ENCODE measurements at regions not wholly inside any gene's neighbourhood (a gene's known extent, or its start where the extent isn't known, plus 50 kb on each side); places are given as distances from the start of the nearest gene placed in this dataset.
"Not testable (repeated sequence)": the region's sequence is repeated elsewhere in the genome, so short reads cannot be mapped to it uniquely, and the experiment has no call there.

- H3K4me1 ChIP-seq (ENCODE audit: control insufficient read depth in 1 of 2, insufficient read depth in 1 of 2, low read depth in 1 of 2, low read length in 1 of 2), result no peaks in the 10 kb centered on the region
- H3K4me3 ChIP-seq (ENCODE audit: low read depth in 1 of 2, low read length in 1 of 2), result no peak overlapping the region
- H3K9me3 ChIP-seq, result no peaks in the 10 kb centered on the region
- H3K27me3 ChIP-seq, result no peaks in the 10 kb centered on the region
- H3K36me3 ChIP-seq, result no peaks in the 10 kb centered on the region
- H3K27ac ChIP-seq, result no peak overlapping the region
- no peak for TF ChIP-seq CTCF (IDR thresholded peaks at IDR 0.05)
Measured at GRCh38 chr14:57150449-57150848, 118.3 kb downstream of the EXOC5 start.

DNA sequence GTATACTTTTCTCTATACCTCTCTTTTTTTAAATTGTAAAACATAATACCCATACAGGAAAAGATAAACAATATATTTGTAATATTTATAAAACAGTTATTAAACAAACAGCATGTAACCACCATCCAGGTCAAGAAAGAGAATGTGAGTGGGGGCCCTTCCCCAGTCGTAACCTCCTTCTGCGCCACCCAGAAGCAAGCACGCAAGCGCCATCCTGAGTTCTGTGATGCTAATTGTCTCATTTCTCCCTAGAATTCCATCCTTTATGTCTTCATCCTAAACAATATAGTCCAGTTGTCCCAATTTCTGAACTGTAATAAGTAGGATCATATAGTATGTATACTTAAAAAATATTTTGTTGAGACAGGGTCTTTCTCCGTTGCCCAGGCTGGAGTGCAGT lies 129.5 kb downstream of the EXOC5 start:
- Histone ChIP-seq H3K27me3 (no peaks in the 10 kb centered on the region), H3K4me1 (ENCODE audit: control insufficient read depth in 1 of 2, insufficient read depth in 1 of 2, low read depth in 1 of 2, low read length in 1 of 2) (no peaks in the 10 kb centered on the region), H3K36me3 (no peaks in the 10 kb centered on the region), H3K27ac (no peak overlapping the region), H3K4me3 (ENCODE audit: low read depth in 1 of 2, low read length in 1 of 2) (no peak overlapping the region), H3K9me3 (no peaks in the 10 kb centered on the region)
- no peak for TF ChIP-seq CTCF (IDR thresholded peaks at IDR 0.05)

- TF ChIP-seq CTCF (IDR thresholded peaks at IDR 0.05), result no peak
- no peaks in the 10 kb centered on the region for H3K27me3 ChIP-seq
Measured at GRCh38 chr14:57136669-57137328, 131.9 kb downstream of the EXOC5 start.

GRCh38 chr14:57127809-57128208 lies 140.9 kb downstream of the EXOC5 start:
- H3K4me3 ChIP-seq (ENCODE audit: low read depth in 1 of 2, low read length in 1 of 2), result not testable (repeated sequence)

More at GRCh38 chr14:57136669-57137328, 131.9 kb downstream of the EXOC5 start:
- no peaks in the 10 kb centered on the region for H3K4me1 ChIP-seq (ENCODE audit: control insufficient read depth in 1 of 2, insufficient read depth in 1 of 2, low read depth in 1 of 2, low read length in 1 of 2)
- H3K36me3 ChIP-seq, result no peaks in the 10 kb centered on the region
- H3K4me3 ChIP-seq (ENCODE audit: low read depth in 1 of 2, low read length in 1 of 2), result no peak overlapping the region
- no peaks in the 10 kb centered on the region for H3K9me3 ChIP-seq
- H3K27ac ChIP-seq, result no peak overlapping the region

GRCh38 chr14:57122129-57122528 lies 146.6 kb downstream of the EXOC5 start:
- no peaks in the 10 kb centered on the region for H3K27me3 ChIP-seq
- no peaks in the 10 kb centered on the region for H3K36me3 ChIP-seq
- TF ChIP-seq CTCF (IDR thresholded peaks at IDR 0.05), result no peak
- no peak overlapping the region for H3K4me3 ChIP-seq (ENCODE audit: low read depth in 1 of 2, low read length in 1 of 2)
- H3K27ac ChIP-seq, result no peak overlapping the region
- no peaks in the 10 kb centered on the region for H3K9me3 ChIP-seq
- no peaks in the 10 kb centered on the region for H3K4me1 ChIP-seq (ENCODE audit: control insufficient read depth in 1 of 2, insufficient read depth in 1 of 2, low read depth in 1 of 2, low read length in 1 of 2)

More at GRCh38 chr14:57127809-57128208, 140.9 kb downstream of the EXOC5 start:
- H3K4me1 ChIP-seq (ENCODE audit: control insufficient read depth in 1 of 2, insufficient read depth in 1 of 2, low read depth in 1 of 2, low read length in 1 of 2); H3K27me3 ChIP-seq; H3K27ac ChIP-seq; H3K9me3 ChIP-seq; H3K36me3 ChIP-seq: not testable (repeated sequence)

- H3K9me3 ChIP-seq; H3K4me1 ChIP-seq (ENCODE audit: control insufficient read depth in 1 of 2, insufficient read depth in 1 of 2, low read depth in 1 of 2, low read length in 1 of 2); H3K27ac ChIP-seq; H3K4me3 ChIP-seq (ENCODE audit: low read depth in 1 of 2, low read length in 1 of 2); H3K27me3 ChIP-seq; H3K36me3 ChIP-seq: not testable (repeated sequence)
Measured at GRCh38 chr14:57112072-57112807, 156.5 kb downstream of the EXOC5 start.

DNA sequence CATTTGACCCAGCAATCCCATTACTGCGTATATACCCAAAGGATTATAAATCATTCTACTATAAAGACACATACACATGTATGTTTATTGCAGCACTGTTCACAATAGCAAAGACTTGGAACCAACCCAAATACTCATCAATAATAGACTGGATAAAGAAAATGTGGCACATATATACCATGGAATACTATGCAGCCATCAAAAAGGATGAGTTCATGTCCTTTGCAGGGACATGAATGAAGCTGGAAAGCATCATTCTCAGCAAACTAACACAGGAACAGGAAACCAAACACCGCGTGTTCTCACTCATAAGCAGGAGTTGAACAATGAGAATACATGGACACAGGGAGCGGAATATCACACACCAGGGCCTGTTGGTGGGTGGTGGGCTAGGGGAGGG lies 158.3 kb downstream of the EXOC5 start:
- H3K4me3 ChIP-seq (ENCODE audit: low read depth in 1 of 2, low read length in 1 of 2); H3K4me1 ChIP-seq (ENCODE audit: control insufficient read depth in 1 of 2, insufficient read depth in 1 of 2, low read depth in 1 of 2, low read length in 1 of 2); H3K27me3 ChIP-seq; H3K9me3 ChIP-seq; H3K36me3 ChIP-seq; H3K27ac ChIP-seq: not testable (repeated sequence)

Data from neutrophil (primary cell).